H1 (cell line): ENCODE measurements at regions not wholly inside any gene's neighbourhood (a gene's known extent, or its start where the extent isn't known, plus 50 kb on each side); places are given as distances from the start of the nearest gene placed in this dataset.

Source experiments
- CTCF ChIA-PET: fragments of 300-600 bp; sonication (Branson Sonifier 250); formaldehyde crosslinking; loops from one replicate; lab custom pipeline; 2021; ENCODE audit not compliant: partially characterized antibody; lab: Charles Lee
- POLR2A ChIA-PET: fragments of 300-600 bp; sonication (Branson Sonifier 250); formaldehyde crosslinking; loops from one replicate; lab custom pipeline; 2021; ENCODE audit warnings: inconsistent platforms; ENCODE audit not compliant: partially characterized antibody; lab: Charles Lee
- DNase-seq, 2 experiments: peaks; one replicate each; pipeline versions ENCODE4 v3.0.0 to v3.0.0-alpha.2; 2010 to 2022; ENCODE audit warnings: low spot score in 2 of 2, low read depth in 1 of 2, mixed read lengths in 1 of 2
- FAIRE-seq: peaks from 2 replicates; lab custom pipeline; 2011; peaks lifted over from hg19 to GRCh38; lab: Jason Lieb, UNC
- H2AFZ ChIP-seq: 2 replicates; pipeline ENCODE4 v1.8.1; 2012; ENCODE audit warnings: low read length, inconsistent platforms
- H2AK5ac ChIP-seq: 2 replicates; pipeline ENCODE4 v1.6.1; 2013; ENCODE audit warnings: low read depth, low read length
- H2BK120ac ChIP-seq: replicated peaks from 2 replicates; pipeline ENCODE3; 2013; ENCODE audit warnings: low read depth, low read length, inconsistent platforms
- H2BK12ac ChIP-seq: 2 replicates; pipeline ENCODE4 v1.6.1; 2013; ENCODE audit warnings: low read depth, low read length
- H2BK15ac ChIP-seq: 2 replicates; pipeline ENCODE4 v1.6.1; 2013; ENCODE audit warnings: low read length
- H2BK20ac ChIP-seq: 2 replicates; pipeline ENCODE4 v1.6.1; 2013; ENCODE audit warnings: low read length
- H2BK5ac ChIP-seq: 2 replicates; pipeline ENCODE4 v1.6.1; 2013; ENCODE audit warnings: low read depth, low read length
- H3K14ac ChIP-seq: 2 replicates; pipeline ENCODE4 v1.6.1; 2013; ENCODE audit warnings: inconsistent platforms; ENCODE audit not compliant: insufficient read length
- H3K18ac ChIP-seq: 2 replicates; pipeline ENCODE4 v1.6.1; 2013; ENCODE audit warnings: low read length; ENCODE audit errors: extremely low read depth
- H3K23ac ChIP-seq: 2 replicates; pipeline ENCODE4 v1.6.1; 2013; ENCODE audit warnings: inconsistent platforms; ENCODE audit not compliant: insufficient read length
- H3K23me2 ChIP-seq: 2 replicates; pipeline ENCODE4 v1.6.1; 2013; ENCODE audit warnings: low read depth, low read length
- H3K27ac ChIP-seq: 2 replicates; pipeline ENCODE4 v1.6.1; 2011; ENCODE audit warnings: low read depth, low read length, inconsistent platforms
- H3K27me3 ChIP-seq, 4 experiments: replicated peaks in 1 of 4; 1 replicate in 1 of 4; 2 replicates in 3 of 4; pipeline versions ENCODE4 v1.6.1 to v1.8.1; 2011 to 2013; ENCODE audit warnings: low read length in 3 of 4, mild to moderate bottlenecking in 3 of 4, inconsistent platforms in 2 of 4, mixed read lengths in 2 of 4, moderate library complexity in 1 of 4; ENCODE audit not compliant: control insufficient read depth in 3 of 4, insufficient read depth in 3 of 4; ENCODE audit errors: extremely low read depth in 1 of 4
- H3K36me3 ChIP-seq, 4 experiments: 2 replicates each; pipeline versions ENCODE4 v1.6.1 to v1.8.1; 2011 to 2013; ENCODE audit warnings: mild to moderate bottlenecking in 4 of 4, low read length in 3 of 4, moderate library complexity in 2 of 4, control low read depth in 1 of 4, inconsistent platforms in 1 of 4; ENCODE audit not compliant: insufficient read depth in 4 of 4, control insufficient read depth in 2 of 4
- H3K4ac ChIP-seq: replicated peaks from 2 replicates; pipeline ENCODE3; 2013; ENCODE audit warnings: low read length, low read depth, mixed read lengths, inconsistent platforms; ENCODE audit not compliant: insufficient read length
- H3K4me1 ChIP-seq, 4 experiments: replicated peaks in 1 of 4; 1 replicate in 1 of 4; 2 replicates in 3 of 4; pipeline versions ENCODE4 v1.6.1 to v1.8.1; 2011 to 2013; ENCODE audit warnings: low read length in 3 of 4, inconsistent platforms in 2 of 4, mixed read lengths in 1 of 4; ENCODE audit not compliant: insufficient read depth in 4 of 4, control insufficient read depth in 3 of 4
- H3K4me2 ChIP-seq, 2 experiments: 2 replicates each; pipeline versions ENCODE4 v1.6.1 to v1.8.1; 2011 to 2013; ENCODE audit warnings: low read depth in 2 of 2, low read length in 2 of 2, control low read depth in 1 of 2, inconsistent platforms in 1 of 2, mild to moderate bottlenecking in 1 of 2; ENCODE audit not compliant: insufficient read depth in 1 of 2
- H3K4me3 ChIP-seq, 4 experiments: fragments of 200-600, 300-600 bp in 1 of 4; sonication (generic), shearing (Covaris generic), sonication (Bioruptor Twin) in 1 of 4; 2 replicates each; pipeline versions ENCODE4 v1.5.1 to v1.8.1; 2011 to 2016; ENCODE audit warnings: low read length in 4 of 4, low read depth in 3 of 4, control low read depth in 2 of 4, inconsistent platforms in 2 of 4, mild to moderate bottlenecking in 2 of 4, mixed read lengths in 1 of 4, moderate library complexity in 1 of 4; ENCODE audit not compliant: insufficient read depth in 2 of 4; ENCODE audit errors: extremely low read depth in 1 of 4
- H3K56ac ChIP-seq: replicated peaks from 2 replicates; pipeline ENCODE3; 2013; ENCODE audit warnings: low read depth, mild to moderate bottlenecking, mixed read lengths, low read length, inconsistent platforms; ENCODE audit not compliant: insufficient read length
- H3K79me1 ChIP-seq: 2 replicates; pipeline ENCODE4 v1.6.1; 2013; ENCODE audit warnings: low read depth, low read length, control low read depth
- H3K79me2 ChIP-seq, 2 experiments: 2 replicates each; pipeline versions ENCODE4 v1.6.1 to v1.8.1; 2012 to 2013; ENCODE audit warnings: low read length in 2 of 2, mild to moderate bottlenecking in 2 of 2, inconsistent platforms in 1 of 2; ENCODE audit not compliant: insufficient read depth in 2 of 2, control insufficient read depth in 1 of 2
- H3K9ac ChIP-seq, 4 experiments: replicated peaks in 1 of 4; 1 replicate in 1 of 4; 2 replicates in 3 of 4; pipeline versions ENCODE4 v1.6.1 to v1.8.1; 2011 to 2013; ENCODE audit warnings: low read depth in 3 of 4, low read length in 3 of 4, control low read depth in 2 of 4, mild to moderate bottlenecking in 2 of 4, moderate library complexity in 2 of 4, inconsistent platforms in 1 of 4; ENCODE audit errors: extremely low read depth in 1 of 4
- H3K9me3 ChIP-seq, 2 experiments: 2 replicates each; pipeline versions ENCODE4 v1.6.1 to v1.8.1; 2012 to 2013; ENCODE audit warnings: mild to moderate bottlenecking in 2 of 2, moderate library complexity in 2 of 2, control low read depth in 1 of 2, inconsistent platforms in 1 of 2, low read depth in 1 of 2, low read length in 1 of 2, mixed read lengths in 1 of 2; ENCODE audit not compliant: insufficient read depth in 2 of 2
- H4K20me1 ChIP-seq, 2 experiments: replicated peaks in 1 of 2; 2 replicates each; pipeline versions ENCODE3 to v1.8.1; 2011 to 2013; ENCODE audit warnings: inconsistent platforms in 2 of 2, low read length in 2 of 2, mild to moderate bottlenecking in 1 of 2; ENCODE audit not compliant: insufficient read depth in 2 of 2, control insufficient read depth in 1 of 2
- H4K5ac ChIP-seq: 2 replicates; pipeline ENCODE4 v1.6.1; 2013; ENCODE audit warnings: low read length, low read depth, mixed read lengths, inconsistent platforms; ENCODE audit not compliant: insufficient read length
- H4K8ac ChIP-seq: 2 replicates; pipeline ENCODE4 v1.8.0; 2013; ENCODE audit warnings: mild to moderate bottlenecking, moderate library complexity, low read length, inconsistent platforms; ENCODE audit not compliant: insufficient read depth; ENCODE audit errors: extremely low read depth
- H4K91ac ChIP-seq: replicated peaks from 2 replicates; pipeline ENCODE3; 2013; ENCODE audit warnings: low read length, mixed read lengths, inconsistent platforms; ENCODE audit not compliant: insufficient read length
- ASH2L ChIP-seq: fragments of 200-600, 300-600 bp; sonication (generic); IDR thresholded peaks from one replicate; pipeline ENCODE4 v1.7.1; 2017; ENCODE audit warnings: low read length
- BRCA1 ChIP-seq: IDR thresholded peaks from 2 replicates; pipeline ENCODE4 v1.6.1; 2012; ENCODE audit warnings: low read depth, low read length, improper control_type of control experiment
- EGR1 ChIP-seq: IDR thresholded peaks from 2 replicates; pipeline ENCODE4 v1.6.1; 2011; ENCODE audit warnings: low read depth, low read length, borderline replicate concordance
- FOSL1 ChIP-seq: IDR thresholded peaks from 2 replicates; pipeline ENCODE4 v1.6.1; 2011; ENCODE audit warnings: mild to moderate bottlenecking, low read depth, low read length, moderate library complexity; ENCODE audit not compliant: insufficient read depth
- JUN ChIP-seq: IDR thresholded peaks from 2 replicates; pipeline ENCODE4 v1.6.1; 2011; ENCODE audit warnings: low read depth, mild to moderate bottlenecking, improper control_type of control experiment, low read length
- JUND ChIP-seq: IDR thresholded peaks from 2 replicates; pipeline ENCODE4 v1.6.1; 2011; ENCODE audit warnings: mild to moderate bottlenecking, improper control_type of control experiment, low read length
- KDM5A ChIP-seq: fragments of 200-600 bp; IDR thresholded peaks from 2 replicates; pipeline ENCODE4 v1.7.1; 2012; ENCODE audit warnings: mild to moderate bottlenecking, low read length, inconsistent platforms, mixed read lengths
- MAFK ChIP-seq: IDR thresholded peaks from 2 replicates; pipeline ENCODE4 v1.6.1; 2012; ENCODE audit warnings: low read depth, mild to moderate bottlenecking, improper control_type of control experiment, low read length
- POLR2AphosphoS5 ChIP-seq: IDR thresholded peaks from 2 replicates; pipeline ENCODE4 v1.6.1; 2011; ENCODE audit warnings: low read depth, low read length
- SP4 ChIP-seq: IDR thresholded peaks from 2 replicates; pipeline ENCODE4 v1.6.1; 2012; ENCODE audit warnings: low read length, inconsistent platforms
- SRF ChIP-seq: IDR thresholded peaks from 2 replicates; pipeline ENCODE4 v1.6.1; 2011; ENCODE audit warnings: mild to moderate bottlenecking, low read depth, low read length, moderate library complexity
- SUZ12 ChIP-seq: fragments of 200-600 bp; sonication (generic); IDR thresholded peaks from 2 replicates; pipeline ENCODE4 v1.6.1; 2012; ENCODE audit warnings: mild to moderate bottlenecking, inconsistent platforms, low read length, moderate library complexity, mixed read lengths
- TAF1 ChIP-seq: IDR thresholded peaks from 2 replicates; pipeline ENCODE4 v1.6.1; 2011; ENCODE audit warnings: mild to moderate bottlenecking, low read depth, low read length
- USF2 ChIP-seq: IDR thresholded peaks from 2 replicates; pipeline ENCODE4 v1.6.1; 2011; ENCODE audit warnings: low read length, improper control_type of control experiment
- WGBS, 2 experiments: shearing (Covaris generic) in 1 of 2; methylation state at CpG; one replicate each; pipeline versions ENCODE4 v1.1.6 to v1.1.7; 2013 to 2015; ENCODE audit warnings: low lambda C conversion rate in 2 of 2, mixed read lengths in 2 of 2, inconsistent platforms in 1 of 2, low coverage in 1 of 2, missing lambda C conversion rate in 1 of 2; ENCODE audit not compliant: insufficient replicate concordance in 2 of 2, insufficient coverage in 1 of 2, insufficient read length in 1 of 2; ENCODE audit errors: extremely low coverage in 1 of 2, missing lambda C conversion rate in 1 of 2; 5-methylcytosine and 5-hydroxymethylcytosine counted together

GRCh38 chr4:17251101-17251500 is 260.8 kb downstream of the QDPR start:
- Histone ChIP-seq H2BK20ac (no peak overlapping the region), H3K18ac (no peak overlapping the region), H3K36me3 (no peaks in the 10 kb centered on the region), H3K4ac (no peak overlapping the region), H4K91ac (no peak overlapping the region), H2BK120ac (no peak overlapping the region), H3K23ac (no peak overlapping the region), H4K20me1 (no peaks in the 10 kb centered on the region), H3K79me2 (no peaks in the 10 kb centered on the region), H3K9me3 (no peaks in the 10 kb centered on the region), H3K14ac (no peak overlapping the region), H2AFZ (no peak overlapping the region), H3K4me1 (no peaks in the 10 kb centered on the region), H4K5ac (no peak overlapping the region), H3K23me2 (no peaks in the 10 kb centered on the region), H3K56ac (no peak overlapping the region), H3K27ac (no peak overlapping the region), H3K79me1 (no peaks in the 10 kb centered on the region), H2BK15ac (no peak overlapping the region), H3K4me3 (no peak overlapping the region), H3K27me3 (no peaks in the 10 kb centered on the region; a peak in 1 of 7 replicates), H3K9ac (no peak overlapping the region), H2BK5ac (no peak overlapping the region), H2AK5ac (no peak overlapping the region), H2BK12ac (no peak overlapping the region), H4K8ac (no peak overlapping the region), H3K4me2 (no peak overlapping the region)
- CTCF ChIA-PET: interaction anchor here (1.2 to 1.6 kb wide), 2 partner anchors 15 to 73 kb away, joined by 3 to 4 read pairs; no protein-coding TSS in a partner anchor
- FAIRE-seq (no peak), DNase-seq (no peak)
- TF ChIP-seq ASH2L (no peak), JUN (no peak), TAF1 (no peak), MAFK (no peak), SUZ12 (no peak), SP4 (no peak), EGR1 (no peak), JUND (no peak), SRF (no peak), POLR2AphosphoS5 (no peak), USF2 (no peak), KDM5A (no peak), FOSL1 (no peak), BRCA1 (no peak)
- POLR2A ChIA-PET: no interaction called here
- whole genome bisulfite sequencing, 2 experiments: 90% methylated on average over 3 of the region's 3 CpGs; no CpG with 5 or more reads in 1 of the 2 experiments
